ENCODE measurements at regions not wholly inside any gene's neighbourhood (a gene's known extent, or its start where the extent isn't known, plus 50 kb on each side); places are given as distances from the start of the nearest gene placed in this dataset.

- no peak overlapping the region for H3K4me3 ChIP-seq (ENCODE audit: low read depth, low read length)
- peak; percentile 84 for TF ChIP-seq CTCF (conservative IDR thresholded peaks at IDR 0.05; ENCODE audit: low read depth, low read length)
- peak; percentile 77 for DNase-seq (ENCODE audit: low read depth)
Measured at GRCh38 chr10:5293691-5294550, 70.8 kb upstream of the UCN3 start.

GRCh38 chr10:5297466-5297865, 67.3 kb upstream of the UCN3 start:
- TF ChIP-seq CTCF (conservative IDR thresholded peaks at IDR 0.05; ENCODE audit: low read depth, low read length): no peak
- peak; percentile 40 for DNase-seq (ENCODE audit: low read depth)
- H3K4me3 ChIP-seq (ENCODE audit: low read depth, low read length): no peak overlapping the region

GRCh38 chr10:5297996-5298395, 66.8 kb upstream of the UCN3 start:
- no peak for TF ChIP-seq CTCF (conservative IDR thresholded peaks at IDR 0.05; ENCODE audit: low read depth, low read length)
- no peak for DNase-seq (ENCODE audit: low read depth)

GRCh38 chr10:5299950-5300349, 64.8 kb upstream of the UCN3 start:
- H3K4me3 ChIP-seq (ENCODE audit: low read depth, low read length): no peak overlapping the region
- DNase-seq (ENCODE audit: low read depth): no peak
- no peak for TF ChIP-seq CTCF (conservative IDR thresholded peaks at IDR 0.05; ENCODE audit: low read depth, low read length)

More at GRCh38 chr10:5297996-5298395, 66.8 kb upstream of the UCN3 start:
- H3K4me3 ChIP-seq (ENCODE audit: low read depth, low read length): no peak overlapping the region

- H3K4me3 ChIP-seq (ENCODE audit: low read depth, low read length): no peak overlapping the region
Measured at GRCh38 chr10:5303504-5303903, 61.3 kb upstream of the UCN3 start.

GRCh38 chr10:5305374-5305773, 59.4 kb upstream of the UCN3 start:
- TF ChIP-seq CTCF (conservative IDR thresholded peaks at IDR 0.05; ENCODE audit: low read depth, low read length): peak; percentile 70
- H3K4me3 ChIP-seq (ENCODE audit: low read depth, low read length): no peak overlapping the region
- peak; percentile 75 for DNase-seq (ENCODE audit: low read depth)

More at GRCh38 chr10:5303504-5303903, 61.3 kb upstream of the UCN3 start:
- DNase-seq (ENCODE audit: low read depth): no peak
- no peak for TF ChIP-seq CTCF (conservative IDR thresholded peaks at IDR 0.05; ENCODE audit: low read depth, low read length)

GRCh38 chr10:5310914-5311313, 53.9 kb upstream of the UCN3 start:
- no peak for TF ChIP-seq CTCF (conservative IDR thresholded peaks at IDR 0.05; ENCODE audit: low read depth, low read length)
- H3K4me3 ChIP-seq (ENCODE audit: low read depth, low read length): no peak overlapping the region
- DNase-seq (ENCODE audit: low read depth): no peak
